ENCODE measurements at regions not wholly inside any gene's neighbourhood (a gene's known extent, or its start where the extent isn't known, plus 50 kb on each side); places are given as distances from the start of the nearest gene placed in this dataset.
"Not testable (repeated sequence)": the region's sequence is repeated elsewhere in the genome, so short reads cannot be mapped to it uniquely, and the experiment has no call there.

GRCh38 chr2:111367080-111367479, 246.4 kb downstream of the BCL2L11 start:
- in situ Hi-C loops (cut with HindIII; ENCODE audit: low pct_unique_long_range_greater_than_20kb, low sequenced_read_pairs); DNase-seq (ENCODE audit: low read depth, low spot score); intact Hi-C loops (cut with micrococcal nuclease; ENCODE audit: unreplicated experiment); H3K27ac ChIP-seq (ENCODE audit: low read length); H3K36me3 ChIP-seq (ENCODE audit: control insufficient read depth, insufficient read depth, low read length); H3K4me3 ChIP-seq (ENCODE audit: low read depth in 2 of 2, low read length in 2 of 2); POLR2A ChIA-PET; BruUV-seq (replicated peaks); H3K27me3 ChIP-seq (ENCODE audit: control insufficient read depth, insufficient read depth, low read length); H3K4me1 ChIP-seq (ENCODE audit: control insufficient read depth, insufficient read depth, low read length); CTCF ChIA-PET; H3K9me3 ChIP-seq (ENCODE audit: control insufficient read depth, insufficient read depth, low read depth, low read length): not testable (repeated sequence)
- ATAC-seq = peak; percentile 54; the same call in 1 of the 2 replicates

- POLR2A ChIA-PET; CTCF ChIA-PET; H3K4me3 ChIP-seq (ENCODE audit: low read depth in 2 of 2, low read length in 2 of 2); H3K27me3 ChIP-seq (ENCODE audit: control insufficient read depth, insufficient read depth, low read length); BruUV-seq (replicated peaks); H3K9me3 ChIP-seq (ENCODE audit: control insufficient read depth, insufficient read depth, low read depth, low read length); ATAC-seq; H3K4me1 ChIP-seq (ENCODE audit: control insufficient read depth, insufficient read depth, low read length); in situ Hi-C loops (cut with HindIII; ENCODE audit: low pct_unique_long_range_greater_than_20kb, low sequenced_read_pairs); DNase-seq (ENCODE audit: low read depth, low spot score); H3K27ac ChIP-seq (ENCODE audit: low read length); H3K36me3 ChIP-seq (ENCODE audit: control insufficient read depth, insufficient read depth, low read length); intact Hi-C loops (cut with micrococcal nuclease; ENCODE audit: unreplicated experiment): not testable (repeated sequence)
Observed at GRCh38 chr2:111367871-111368270, 247.2 kb downstream of the BCL2L11 start.

- H3K27me3 ChIP-seq (ENCODE audit: control insufficient read depth, insufficient read depth, low read length); BruUV-seq (replicated peaks); H3K9me3 ChIP-seq (ENCODE audit: control insufficient read depth, insufficient read depth, low read depth, low read length); H3K4me3 ChIP-seq (ENCODE audit: low read depth in 2 of 2, low read length in 2 of 2); DNase-seq (ENCODE audit: low read depth, low spot score); H3K36me3 ChIP-seq (ENCODE audit: control insufficient read depth, insufficient read depth, low read length); CTCF ChIA-PET; in situ Hi-C loops (cut with HindIII; ENCODE audit: low pct_unique_long_range_greater_than_20kb, low sequenced_read_pairs); POLR2A ChIA-PET; intact Hi-C loops (cut with micrococcal nuclease; ENCODE audit: unreplicated experiment); H3K4me1 ChIP-seq (ENCODE audit: control insufficient read depth, insufficient read depth, low read length); H3K27ac ChIP-seq (ENCODE audit: low read length); ATAC-seq: not testable (repeated sequence)
Observed at GRCh38 chr2:111368288-111368687, 247.6 kb downstream of the BCL2L11 start.

- TF ChIP-seq CTCF (IDR thresholded peaks at IDR 0.05) = peak; percentile 13; the same call in 1 of the 2 replicates
- POLR2A ChIA-PET; in situ Hi-C loops (cut with HindIII; ENCODE audit: low pct_unique_long_range_greater_than_20kb, low sequenced_read_pairs); intact Hi-C loops (cut with micrococcal nuclease; ENCODE audit: unreplicated experiment); ATAC-seq; H3K27ac ChIP-seq (ENCODE audit: low read length); DNase-seq (ENCODE audit: low read depth, low spot score); BruUV-seq (replicated peaks); H3K36me3 ChIP-seq (ENCODE audit: control insufficient read depth, insufficient read depth, low read length); H3K9me3 ChIP-seq (ENCODE audit: control insufficient read depth, insufficient read depth, low read depth, low read length); CTCF ChIA-PET; H3K4me3 ChIP-seq (ENCODE audit: low read depth in 2 of 2, low read length in 2 of 2); H3K27me3 ChIP-seq (ENCODE audit: control insufficient read depth, insufficient read depth, low read length); H3K4me1 ChIP-seq (ENCODE audit: control insufficient read depth, insufficient read depth, low read length): not testable (repeated sequence)
Observed at GRCh38 chr2:111373060-111373459, 252.3 kb downstream of the BCL2L11 start.

- H3K27ac ChIP-seq (ENCODE audit: low read length); BruUV-seq (replicated peaks); DNase-seq (ENCODE audit: low read depth, low spot score); H3K27me3 ChIP-seq (ENCODE audit: control insufficient read depth, insufficient read depth, low read length); H3K4me3 ChIP-seq (ENCODE audit: low read depth in 2 of 2, low read length in 2 of 2); H3K36me3 ChIP-seq (ENCODE audit: control insufficient read depth, insufficient read depth, low read length); ATAC-seq; H3K9me3 ChIP-seq (ENCODE audit: control insufficient read depth, insufficient read depth, low read depth, low read length); intact Hi-C loops (cut with micrococcal nuclease; ENCODE audit: unreplicated experiment); in situ Hi-C loops (cut with HindIII; ENCODE audit: low pct_unique_long_range_greater_than_20kb, low sequenced_read_pairs); H3K4me1 ChIP-seq (ENCODE audit: control insufficient read depth, insufficient read depth, low read length); POLR2A ChIA-PET; CTCF ChIA-PET: not testable (repeated sequence)
Observed at GRCh38 chr2:111373989-111374388, 253.3 kb downstream of the BCL2L11 start.

- POLR2A ChIA-PET; H3K4me3 ChIP-seq (ENCODE audit: low read depth in 2 of 2, low read length in 2 of 2); H3K4me1 ChIP-seq (ENCODE audit: control insufficient read depth, insufficient read depth, low read length); CTCF ChIA-PET; DNase-seq (ENCODE audit: low read depth, low spot score); ATAC-seq; H3K9me3 ChIP-seq (ENCODE audit: control insufficient read depth, insufficient read depth, low read depth, low read length); intact Hi-C loops (cut with micrococcal nuclease; ENCODE audit: unreplicated experiment); H3K27me3 ChIP-seq (ENCODE audit: control insufficient read depth, insufficient read depth, low read length); in situ Hi-C loops (cut with HindIII; ENCODE audit: low pct_unique_long_range_greater_than_20kb, low sequenced_read_pairs); H3K27ac ChIP-seq (ENCODE audit: low read length); BruUV-seq (replicated peaks); H3K36me3 ChIP-seq (ENCODE audit: control insufficient read depth, insufficient read depth, low read length): not testable (repeated sequence)
Observed at GRCh38 chr2:111374734-111375133, 254.0 kb downstream of the BCL2L11 start.

- H3K9me3 ChIP-seq (ENCODE audit: control insufficient read depth, insufficient read depth, low read depth, low read length); BruUV-seq (replicated peaks); CTCF ChIA-PET; H3K36me3 ChIP-seq (ENCODE audit: control insufficient read depth, insufficient read depth, low read length); DNase-seq (ENCODE audit: low read depth, low spot score); intact Hi-C loops (cut with micrococcal nuclease; ENCODE audit: unreplicated experiment); H3K27me3 ChIP-seq (ENCODE audit: control insufficient read depth, insufficient read depth, low read length); H3K4me1 ChIP-seq (ENCODE audit: control insufficient read depth, insufficient read depth, low read length); ATAC-seq; H3K27ac ChIP-seq (ENCODE audit: low read length); H3K4me3 ChIP-seq (ENCODE audit: low read depth in 2 of 2, low read length in 2 of 2); POLR2A ChIA-PET; in situ Hi-C loops (cut with HindIII; ENCODE audit: low pct_unique_long_range_greater_than_20kb, low sequenced_read_pairs): not testable (repeated sequence)
Observed at GRCh38 chr2:111375320-111375883, 254.7 kb downstream of the BCL2L11 start.
